Inflammatory macrophage (primary cell): ENCODE measurements at regions not wholly inside any gene's neighbourhood (a gene's known extent, or its start where the extent isn't known, plus 50 kb on each side); places are given as distances from the start of the nearest gene placed in this dataset.
"Not testable (repeated sequence)": the region's sequence is repeated elsewhere in the genome, so short reads cannot be mapped to it uniquely, and the experiment has no call there.

Experiments used
- DNase-seq, 2 donors: peaks; one replicate each; pipeline ENCODE4 v3.0.0-alpha.2; 2020 to 2022

DNA sequence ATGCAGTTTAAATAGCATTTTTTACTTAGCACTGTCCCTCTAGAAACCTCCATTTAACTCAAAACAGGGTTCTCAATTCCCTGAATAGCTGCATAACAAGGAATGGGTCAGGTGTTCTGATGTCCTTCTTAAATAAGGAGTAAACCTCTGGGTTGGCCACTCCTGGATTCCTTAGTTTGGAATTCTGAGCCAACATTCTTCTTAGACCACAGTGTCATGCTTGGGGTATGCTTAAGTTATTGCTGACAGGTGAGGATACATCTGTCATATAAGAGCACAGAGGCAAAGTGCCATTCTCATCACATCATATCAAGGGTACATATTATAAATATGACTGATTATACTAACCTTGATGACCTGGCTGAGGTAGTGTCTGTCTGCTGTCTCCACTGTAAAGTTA lies 179.9 kb upstream of the SEMA6A start:
- DNase-seq: no peak

DNA sequence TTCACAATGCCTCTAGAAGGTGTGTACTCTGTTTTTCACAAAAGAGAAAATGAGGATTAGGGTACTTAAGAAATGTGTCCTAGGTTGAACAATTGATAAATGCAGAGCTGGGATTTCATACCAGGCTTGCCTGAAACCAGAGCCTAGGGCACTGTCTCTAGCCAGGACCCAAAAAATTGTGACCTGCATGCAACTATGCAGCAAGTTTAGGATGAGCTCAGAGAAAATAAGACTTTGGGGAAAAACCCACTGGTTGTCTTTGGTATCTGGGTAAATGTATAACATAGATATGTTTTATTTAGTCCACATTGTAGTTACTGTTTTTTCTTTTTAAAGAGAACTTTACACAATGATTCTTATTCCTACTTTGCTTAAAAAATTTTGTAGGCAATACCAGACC lies 177.1 kb upstream of the SEMA6A start:
- no peak for DNase-seq

DNA sequence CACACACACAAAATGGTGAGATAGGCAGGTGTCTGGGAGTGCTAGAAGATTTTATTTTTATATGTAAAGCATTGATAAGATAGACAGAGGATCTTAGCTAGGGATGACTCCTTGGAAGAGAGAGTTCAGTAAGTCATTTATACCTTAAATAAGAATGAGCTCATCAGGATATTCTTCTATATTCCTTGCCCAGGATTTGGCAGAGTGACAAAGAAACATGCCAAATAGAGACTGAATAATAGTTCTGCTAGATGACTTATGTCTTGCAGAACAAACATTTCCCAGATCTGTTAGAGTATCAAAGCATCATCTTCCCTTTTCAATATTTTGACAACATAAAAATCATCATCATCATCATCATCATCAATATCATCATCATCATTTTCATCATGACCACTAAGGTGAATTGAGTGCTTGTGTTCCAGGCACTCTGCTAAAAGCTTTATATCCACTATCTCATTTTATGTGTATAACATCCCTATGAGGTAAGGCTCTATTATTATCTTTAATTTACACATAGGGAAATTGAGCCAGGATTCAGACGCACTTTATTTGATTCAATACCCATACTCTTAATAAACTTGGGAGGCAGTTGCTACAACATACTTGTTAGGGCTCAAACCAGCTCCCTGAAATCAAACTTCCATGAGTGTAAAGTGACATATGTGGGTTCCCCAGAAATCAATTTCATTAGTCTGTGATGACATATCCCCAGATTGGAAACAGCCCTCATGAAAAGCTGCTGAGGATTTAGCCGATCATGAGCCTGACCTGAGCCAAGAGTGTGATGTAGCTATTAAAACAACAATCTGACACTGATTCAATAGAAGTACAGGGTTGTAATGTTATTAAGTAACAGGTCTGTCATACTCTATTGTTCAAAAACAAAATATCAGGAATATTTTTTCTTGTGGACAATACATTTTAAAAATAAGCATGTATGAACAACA lies 176.3 kb upstream of the SEMA6A start:
- no peak for DNase-seq

DNA sequence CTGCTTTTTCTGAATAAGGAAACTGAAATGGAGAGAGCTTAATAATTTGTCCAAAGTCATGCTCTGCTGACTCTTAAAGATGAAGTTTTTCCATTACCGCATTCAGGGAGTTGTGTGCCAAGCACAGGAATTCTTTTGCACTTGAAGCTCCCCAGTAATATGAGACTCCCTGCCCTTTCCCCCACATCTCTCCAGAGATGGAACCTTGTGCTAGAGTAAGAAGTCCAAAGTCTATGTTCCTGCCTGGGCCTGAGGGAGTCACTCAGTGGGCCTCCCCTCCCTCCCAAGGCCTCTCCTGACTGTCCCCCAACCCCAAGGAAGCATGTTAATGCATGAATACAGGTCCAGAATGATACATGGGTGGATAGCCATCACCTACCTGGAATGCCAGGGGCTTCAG lies 173.3 kb upstream of the SEMA6A start:
- no peak for DNase-seq

DNA sequence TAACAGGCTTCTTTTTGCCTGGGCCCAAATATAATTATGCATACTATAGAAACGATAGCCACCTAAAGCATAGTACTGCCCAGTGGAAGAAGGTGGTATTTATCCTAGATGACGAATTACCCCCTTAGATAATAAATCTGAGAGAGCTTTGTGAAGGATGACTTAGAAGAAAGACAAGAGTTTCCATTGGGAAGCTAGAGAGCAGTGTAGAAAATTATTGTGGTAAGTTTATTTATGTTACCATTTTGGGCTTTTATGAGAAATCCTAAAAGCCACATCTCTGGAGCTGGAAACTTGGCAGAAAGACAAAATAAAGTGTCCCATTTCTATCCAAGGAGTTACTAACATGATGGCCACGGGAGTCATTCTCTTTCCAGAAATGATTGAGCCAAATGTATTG lies 172.0 kb upstream of the SEMA6A start:
- DNase-seq: no peak

DNA sequence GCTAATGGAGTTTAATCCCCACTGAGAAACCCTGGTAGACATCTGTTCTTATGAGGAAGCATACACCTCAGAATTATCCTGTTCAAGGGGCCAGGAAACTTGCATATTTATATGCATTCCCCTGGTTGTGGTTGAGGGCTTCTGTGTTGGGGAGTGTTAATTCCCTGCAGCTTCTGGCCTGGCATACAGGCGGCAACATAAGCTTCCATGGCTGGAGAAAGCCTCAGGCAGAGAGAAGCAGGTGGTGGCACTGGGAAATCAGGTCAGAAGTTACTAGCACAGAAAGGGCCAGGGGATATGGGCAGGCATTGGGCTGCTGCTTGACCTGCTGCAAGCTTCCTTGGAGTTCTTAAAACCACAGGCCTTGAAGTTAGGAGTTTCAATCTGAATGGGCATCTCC lies 166.1 kb upstream of the SEMA6A start:
- no peak for DNase-seq

DNA sequence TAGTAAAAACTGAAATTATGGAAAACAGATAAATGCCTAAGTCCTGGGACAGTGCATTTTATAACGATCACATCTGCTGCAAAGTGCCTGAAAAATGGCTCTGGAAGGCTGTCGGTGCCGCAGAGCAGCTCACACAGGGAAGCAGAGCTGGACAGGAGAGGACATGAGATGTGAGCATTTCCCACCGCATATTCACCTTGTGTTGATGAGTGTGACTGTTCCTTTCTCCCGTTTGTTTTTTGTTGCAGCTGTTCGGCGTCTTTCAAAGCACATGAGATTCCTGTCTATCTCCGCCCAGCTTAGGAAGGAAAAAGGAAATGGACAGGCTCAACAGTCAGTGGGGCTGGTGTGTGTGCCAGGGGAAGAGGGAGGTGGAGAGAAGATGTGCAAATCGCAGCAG lies 164.9 kb upstream of the SEMA6A start:
- DNase-seq: no peak

DNA sequence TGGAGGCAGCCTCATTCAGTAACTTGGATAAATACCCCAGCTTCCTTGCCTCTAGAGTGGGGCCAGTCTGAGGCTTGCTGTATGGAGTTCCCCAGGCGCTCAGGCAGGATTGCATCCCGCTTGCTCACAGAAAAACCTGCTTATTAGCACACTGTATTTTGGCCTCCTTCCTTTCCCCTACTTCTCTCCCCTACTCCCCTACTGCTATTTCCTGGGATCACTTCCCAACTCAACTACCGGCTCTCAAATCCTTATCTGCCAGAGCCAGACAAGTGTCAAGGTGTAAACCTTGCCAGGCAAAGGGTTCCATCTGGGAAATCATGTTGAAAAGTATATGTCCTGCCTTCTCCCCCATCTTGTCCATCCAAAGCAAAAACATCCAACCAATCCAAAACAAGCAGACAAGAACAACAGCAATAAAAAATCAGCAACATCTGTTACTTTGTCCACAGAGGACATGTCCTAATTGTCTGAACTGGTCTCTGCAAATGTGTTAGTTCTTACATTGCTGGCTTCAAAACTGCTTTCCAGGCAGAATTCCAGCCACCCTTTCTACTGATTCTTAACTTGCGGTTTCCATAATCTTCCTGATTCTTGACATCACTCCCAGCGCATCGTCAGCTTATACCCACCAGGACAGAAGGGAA lies 164.1 kb upstream of the SEMA6A start:
- DNase-seq: no peak

DNA sequence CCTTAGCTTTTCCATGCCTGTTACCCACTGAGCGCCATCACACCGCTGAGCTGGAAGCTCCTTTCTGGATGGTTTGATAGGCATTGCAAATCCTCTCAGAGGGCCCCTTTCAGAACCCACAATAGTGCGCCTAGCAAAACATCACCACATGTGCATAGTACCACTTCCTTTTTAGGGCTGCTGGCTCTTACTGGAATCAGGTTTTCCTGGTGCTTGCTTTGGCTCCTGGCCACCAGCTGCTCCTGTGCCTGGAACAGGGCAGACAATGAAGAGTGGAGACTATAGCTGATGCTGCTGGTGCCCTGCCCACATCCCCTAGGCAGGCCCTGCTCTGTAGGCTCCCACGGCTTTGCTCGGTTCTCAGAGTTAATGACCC lies 163.6 kb upstream of the SEMA6A start:
- no peak for DNase-seq

DNA sequence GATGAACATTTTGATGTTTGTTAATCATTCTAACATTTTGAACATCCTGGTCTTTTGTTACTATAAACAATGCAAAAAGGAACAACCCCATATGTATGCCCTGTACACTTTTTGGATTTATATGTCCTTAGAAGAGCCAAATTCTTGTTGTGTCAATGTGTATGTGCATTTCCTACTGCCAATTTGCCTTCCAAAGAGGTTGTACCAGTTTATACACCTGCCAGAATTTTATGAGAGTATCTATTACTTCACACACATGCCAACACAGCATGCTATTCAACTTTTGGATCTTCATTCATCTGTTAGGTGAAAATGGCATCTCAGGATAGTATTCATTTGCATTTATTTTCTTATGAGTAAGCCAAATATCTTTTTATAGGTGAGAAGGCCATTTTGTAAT lies 162.0 kb upstream of the SEMA6A start:
- DNase-seq: no peak

DNA sequence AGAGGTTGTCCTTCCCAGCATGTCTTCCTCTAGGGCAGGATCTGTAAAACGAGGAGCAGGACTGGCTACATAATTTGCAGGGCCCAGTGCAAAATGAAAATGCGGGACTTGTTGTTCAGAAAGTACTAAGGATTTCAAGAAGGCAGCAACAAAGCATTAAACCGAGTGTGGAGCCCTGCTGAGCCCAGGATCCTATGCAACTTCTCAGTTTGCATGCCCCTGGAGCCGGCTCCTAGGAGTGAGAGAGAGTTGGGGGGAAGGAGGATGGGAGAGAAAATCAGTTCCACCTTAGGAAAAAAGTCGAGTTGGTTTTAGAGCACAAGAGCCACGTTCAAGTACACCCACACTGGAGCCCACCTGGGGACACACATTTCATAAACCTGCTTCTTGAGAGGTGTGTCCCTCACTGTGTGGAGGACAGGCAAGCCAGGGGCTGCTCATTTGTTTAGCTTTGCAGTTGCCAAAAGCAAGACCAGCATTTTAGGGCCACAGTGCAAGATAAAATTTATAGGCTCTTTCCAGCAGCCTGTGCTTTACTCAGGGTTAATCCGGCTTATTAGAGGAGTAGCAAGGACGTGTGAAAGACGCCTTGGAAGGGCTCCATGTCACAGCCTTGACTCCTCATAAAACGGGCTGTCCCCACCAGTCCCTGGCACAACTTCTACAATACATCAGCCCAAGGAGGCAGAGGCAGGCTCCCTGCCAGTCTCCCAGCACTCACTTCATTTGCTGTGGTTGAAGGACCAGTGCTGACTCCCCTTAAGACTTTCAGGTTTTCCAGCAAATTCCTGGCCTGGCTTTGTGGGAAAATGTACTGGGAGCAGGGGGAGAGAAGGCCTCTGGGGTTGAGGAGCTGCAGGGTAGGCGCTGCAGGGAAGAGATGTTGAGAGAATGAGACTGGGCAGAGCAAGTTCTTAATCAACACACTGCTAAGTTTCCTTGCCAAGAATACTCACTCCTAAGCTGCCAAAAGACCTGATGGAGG lies 159.7 kb upstream of the SEMA6A start:
- no peak for DNase-seq

DNA sequence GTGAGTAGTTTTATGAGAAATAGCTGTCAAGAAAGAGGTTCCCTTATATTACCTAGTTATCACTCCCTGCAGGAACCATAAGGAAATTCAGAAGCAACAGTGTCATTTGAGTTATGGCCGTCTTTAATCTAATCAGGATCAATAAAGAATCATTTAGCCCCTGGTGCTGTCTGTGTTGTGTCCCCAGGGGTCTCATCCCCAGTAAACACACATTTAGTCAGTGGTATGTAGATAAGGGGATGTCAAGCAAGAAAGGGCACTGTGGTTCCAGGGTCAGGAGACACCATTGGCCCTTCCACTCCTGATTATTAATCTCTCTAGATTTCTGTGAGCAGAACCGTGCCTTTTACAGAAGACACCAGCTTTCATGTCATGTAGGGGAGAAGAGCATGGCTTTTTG lies 158.0 kb upstream of the SEMA6A start:
- no peak for DNase-seq

DNA sequence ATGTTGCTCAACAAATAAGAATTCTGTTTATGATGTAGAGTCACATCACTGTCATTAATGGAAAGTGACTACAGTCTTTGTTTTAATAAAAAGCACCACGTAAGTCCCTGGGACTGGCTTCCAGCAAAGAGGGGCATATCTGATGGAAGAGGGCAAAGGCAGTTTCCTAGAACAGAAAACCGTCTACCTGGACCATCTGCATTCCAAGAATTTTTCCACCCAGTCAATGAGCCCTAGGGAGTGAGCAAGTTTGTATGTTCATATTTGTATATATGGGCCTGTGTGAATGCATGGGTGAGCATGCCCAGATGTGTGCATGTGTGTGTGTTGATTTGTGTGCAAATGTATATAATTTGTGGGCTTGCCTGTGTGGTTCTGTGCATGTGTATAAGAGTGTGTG lies 156.8 kb upstream of the SEMA6A start:
- no peak for DNase-seq

DNA sequence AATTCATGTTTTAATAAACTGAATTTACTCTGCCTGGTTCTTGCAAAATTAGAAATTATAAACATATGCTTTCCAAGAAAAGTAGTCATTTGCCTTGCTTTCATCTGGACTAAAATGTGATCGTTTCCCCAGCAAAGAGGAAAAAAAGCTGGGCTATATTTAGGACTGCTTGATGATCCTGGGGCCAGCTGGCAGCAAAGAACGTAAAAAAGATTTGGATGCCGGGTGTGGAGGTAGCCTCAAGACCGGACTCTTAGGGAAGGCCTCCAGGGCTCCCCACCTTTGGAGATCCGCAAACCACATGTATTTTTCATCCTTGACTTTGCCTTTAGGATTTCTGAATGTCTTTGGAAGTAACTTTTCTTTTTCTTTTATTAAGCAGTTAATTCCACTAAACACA lies 156.1 kb upstream of the SEMA6A start:
- DNase-seq: no peak

DNA sequence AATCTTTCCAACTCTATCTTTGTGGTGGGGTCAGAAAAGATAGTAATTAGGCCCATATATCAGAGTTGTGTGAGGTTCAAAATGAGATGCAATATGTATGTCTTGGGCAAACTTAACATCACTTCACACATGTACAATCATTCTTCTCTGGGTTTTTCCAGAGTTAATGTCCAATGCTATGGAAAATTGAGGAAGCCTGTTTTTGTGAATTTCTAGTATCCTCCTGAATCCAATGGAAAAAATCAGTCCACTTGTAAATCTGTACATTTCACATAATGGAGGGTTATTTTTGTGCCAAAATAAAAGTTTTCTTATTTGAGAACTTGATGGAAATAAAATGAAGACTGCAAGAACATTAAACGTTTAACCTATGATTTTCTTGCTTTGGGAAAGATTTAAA lies 155.6 kb upstream of the SEMA6A start:
- no peak for DNase-seq

DNA sequence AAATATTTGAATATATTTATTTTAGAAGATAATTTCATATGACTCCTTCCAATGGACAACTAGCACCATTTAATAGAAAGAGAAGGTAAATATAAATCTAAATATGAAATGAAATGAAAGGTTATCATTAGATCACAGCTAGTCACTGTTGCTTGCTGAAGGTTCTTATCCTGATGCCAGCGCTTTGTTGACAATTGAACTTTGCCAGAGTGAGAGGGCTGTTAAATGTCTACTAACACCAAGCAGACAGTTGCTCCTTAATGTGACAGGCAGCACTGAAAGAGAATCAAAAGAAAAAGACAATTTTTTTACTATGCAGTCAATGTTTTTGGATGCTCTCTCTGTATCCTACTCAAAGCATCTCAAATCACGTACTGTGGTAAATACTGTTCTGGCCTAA lies 152.6 kb upstream of the SEMA6A start:
- DNase-seq: no peak

DNA sequence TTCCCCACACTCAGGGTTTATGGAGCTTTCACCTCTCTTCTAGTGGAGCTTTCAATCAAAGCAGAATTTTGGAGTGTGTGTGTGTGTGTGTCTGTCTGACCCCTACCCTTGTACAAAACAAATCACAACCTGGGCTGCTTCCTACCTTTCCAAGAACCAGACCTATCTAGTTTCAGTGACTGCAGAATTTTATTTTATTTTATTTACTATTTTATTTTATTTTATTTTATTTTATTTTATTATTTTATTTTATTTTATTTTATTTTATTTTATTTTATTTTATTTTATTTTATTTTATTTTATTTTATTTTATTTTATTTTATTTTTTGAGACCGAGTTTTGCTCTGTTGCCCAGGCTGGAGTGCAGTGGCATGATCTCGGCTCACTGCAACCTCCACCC lies 151.6 kb upstream of the SEMA6A start:
- DNase-seq: not testable (repeated sequence)

DNA sequence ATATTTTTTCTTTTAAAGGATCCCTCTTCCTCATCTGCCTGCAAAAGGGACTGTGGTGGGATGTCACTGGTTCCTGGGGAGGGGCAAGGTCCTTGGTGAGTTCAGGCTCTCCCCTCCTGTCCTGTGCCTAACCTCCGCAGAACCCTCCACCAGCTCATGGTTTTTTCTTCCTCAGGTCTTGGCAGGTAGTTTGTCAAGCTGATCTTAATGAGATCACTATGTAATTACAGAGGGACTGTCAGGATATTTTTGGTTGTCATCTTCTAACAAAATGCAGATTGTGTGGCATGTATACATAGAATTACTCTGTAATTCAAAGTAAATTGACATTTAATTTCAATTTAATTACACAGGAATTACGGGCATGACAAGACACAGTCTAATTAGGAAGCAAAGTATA lies 150.3 kb upstream of the SEMA6A start:
- DNase-seq: no peak

DNA sequence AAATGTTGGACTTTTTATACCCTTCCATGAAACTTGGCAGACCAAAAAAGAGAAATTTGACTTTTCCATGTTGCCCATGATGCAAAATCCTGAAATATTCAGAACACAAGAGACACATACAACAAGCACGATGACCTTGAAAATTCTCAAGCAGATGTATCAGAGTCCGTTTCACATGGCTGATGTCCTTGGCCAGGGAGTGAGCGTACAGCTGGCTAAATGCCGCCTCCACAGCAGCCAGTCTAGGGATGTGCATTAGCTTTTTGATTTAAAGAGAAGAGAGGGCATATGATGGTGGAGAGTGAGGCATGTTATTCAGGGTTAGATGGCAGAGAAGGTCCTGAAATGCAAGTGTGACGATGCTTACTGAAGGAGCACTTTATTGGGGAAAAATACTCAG lies 148.0 kb upstream of the SEMA6A start:
- no peak for DNase-seq

DNA sequence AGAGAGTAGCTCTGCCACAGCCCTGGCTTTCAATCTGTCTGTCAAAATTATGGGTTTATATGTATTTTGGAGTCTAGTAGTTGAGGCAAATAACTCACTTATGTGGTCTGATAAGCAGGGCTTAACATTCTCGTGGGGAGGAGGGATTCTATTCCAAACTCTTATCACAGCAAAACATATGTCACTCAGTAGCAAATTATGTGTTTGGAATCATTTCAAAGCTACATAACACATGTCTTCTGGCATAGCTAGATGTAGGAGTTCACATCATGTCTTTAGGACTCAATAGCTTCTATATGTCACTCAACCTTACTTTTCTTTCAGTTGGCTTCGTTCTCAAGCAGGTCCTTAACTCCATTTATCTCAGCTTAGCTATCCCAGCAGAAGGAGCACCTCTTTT lies 144.5 kb upstream of the SEMA6A start:
- DNase-seq: no peak

DNA sequence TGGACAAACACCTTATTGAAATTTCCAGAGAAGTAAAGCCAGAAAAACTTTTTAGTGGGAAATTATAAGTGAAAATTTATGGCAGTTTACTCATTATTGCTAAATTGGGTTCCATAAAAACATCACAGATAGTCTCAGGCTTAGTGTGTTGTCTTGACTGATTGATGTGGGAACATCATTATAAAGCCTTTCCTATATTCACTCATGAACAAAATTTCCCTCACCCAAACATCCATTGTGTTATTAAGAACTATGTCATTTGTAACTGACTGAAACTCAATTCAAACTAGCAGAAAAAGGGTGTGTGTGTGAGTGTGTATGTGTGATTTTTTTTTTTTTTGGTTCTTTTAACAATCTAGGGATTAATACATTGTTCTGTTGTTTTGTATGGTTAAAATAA lies 143.7 kb upstream of the SEMA6A start:
- no peak for DNase-seq

DNA sequence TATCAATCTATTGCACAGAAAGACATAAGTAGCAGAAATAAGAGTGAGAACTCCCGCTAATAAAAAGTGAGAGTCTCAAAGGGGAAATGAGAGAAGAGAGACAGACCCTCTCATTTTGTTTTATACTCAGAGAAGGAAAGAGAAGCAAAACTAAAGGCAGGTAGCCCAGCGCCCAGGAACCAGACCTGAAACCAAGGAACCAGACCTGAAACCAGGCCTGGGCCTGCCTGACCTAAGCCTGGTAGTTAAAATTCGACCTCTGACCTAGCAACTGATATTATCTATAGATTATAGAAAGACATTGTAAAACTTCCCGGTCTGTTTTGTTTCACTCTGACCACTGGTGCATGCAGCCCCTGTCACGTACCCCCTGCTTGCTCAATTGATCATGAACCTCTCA lies 134.5 kb upstream of the SEMA6A start:
- DNase-seq: no peak

DNA sequence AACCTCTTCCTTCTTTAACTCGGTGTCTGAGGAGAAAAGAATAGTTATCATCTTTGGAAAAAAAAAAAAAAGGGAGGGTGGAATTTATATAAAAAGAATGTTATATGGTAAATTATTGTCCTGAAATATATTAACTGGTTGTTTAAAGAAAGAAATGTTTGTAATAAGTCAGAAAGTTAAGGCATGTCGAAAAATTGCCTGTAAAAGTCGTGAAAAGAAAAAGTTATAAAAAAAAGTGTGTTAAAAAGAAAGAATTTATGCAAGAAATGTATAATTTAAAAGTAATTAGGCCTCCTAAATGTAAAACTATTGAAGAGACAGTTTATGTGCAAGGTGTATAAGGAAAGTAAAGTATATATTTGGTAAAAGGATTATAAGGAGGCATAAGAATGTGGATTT lies 130.5 kb upstream of the SEMA6A start:
- DNase-seq: not testable (repeated sequence)
